Mesothelial cell of epicardium (in vitro differentiated cells): ENCODE measurements at regions not wholly inside any gene's neighbourhood (a gene's known extent, or its start where the extent isn't known, plus 50 kb on each side); places are given as distances from the start of the nearest gene placed in this dataset.
A peak's percentile ranks its signal among the peaks of the same experiment; 100 is the strongest.

Experiments used
- DNase-seq, 2 experiments: peaks; one replicate each; pipeline ENCODE4 v3.0.0; 2021; ENCODE audit warnings: low spot score in 2 of 2; ENCODE audit not compliant: unreplicated experiment in 2 of 2
- H3K27ac Mint-ChIP-seq: 2 replicates; pipeline ENCODE4 v1.8.0; 2021; ENCODE audit warnings: mixed read lengths
- H3K27me3 Mint-ChIP-seq: 2 replicates; pipeline ENCODE4 v1.8.0; 2021; ENCODE audit warnings: low read depth, mixed read lengths
- H3K36me3 Mint-ChIP-seq: 2 replicates; pipeline ENCODE4 v1.8.0; 2021; ENCODE audit warnings: mixed read lengths
- H3K4me1 Mint-ChIP-seq: 2 replicates; pipeline ENCODE4 v1.8.0; 2021; ENCODE audit warnings: mixed read lengths
- H3K4me3 Mint-ChIP-seq: 2 replicates; pipeline ENCODE4 v1.8.0; 2021; ENCODE audit warnings: mild to moderate bottlenecking, moderate library complexity, mixed read lengths
- H3K9me3 Mint-ChIP-seq: 2 replicates; pipeline ENCODE4 v1.8.0; 2021; ENCODE audit warnings: mixed read lengths
- CTCF ChIP-seq: fragments of 200-600 bp; sonication (generic); IDR thresholded peaks from one replicate; pipeline ENCODE4 v1.5.0; 2021; ENCODE audit warnings: antibody characterized with exemption; ENCODE audit not compliant: unreplicated experiment

- Mint-ChIP-seq H3K27me3 (no peaks in the 10 kb centered on the region), H3K36me3 (peaks cover 5% of the 10 kb centered on the region), H3K27ac (peak overlapping the region; percentile 14), H3K9me3 (peaks cover 4% of the 10 kb centered on the region), H3K4me3 (no peak overlapping the region), H3K4me1 (peaks cover 41% of the 10 kb centered on the region)
- no peak for TF ChIP-seq CTCF
- DNase-seq: no peak
Observed at GRCh38 chr2:66782780-66783361, 347.9 kb downstream of the MEIS1 start.

GRCh38 chr2:66789741-66790140 lies 354.8 kb downstream of the MEIS1 start:
- Mint-ChIP-seq H3K36me3 (peaks cover 7% of the 10 kb centered on the region), H3K4me3 (no peak overlapping the region)
- DNase-seq: no peak

GRCh38 chr2:66790651-66791181 lies 355.8 kb downstream of the MEIS1 start:
- Mint-ChIP-seq H3K27me3 (no peaks in the 10 kb centered on the region), H3K4me1 (peaks cover 56% of the 10 kb centered on the region), H3K27ac (peak overlapping the region; percentile 67), H3K9me3 (peaks cover 11% of the 10 kb centered on the region), H3K4me3 (no peak overlapping the region), H3K36me3 (peaks cover 7% of the 10 kb centered on the region)
- DNase-seq: no peak
- TF ChIP-seq CTCF: no peak

More at GRCh38 chr2:66789741-66790140, 354.8 kb downstream of the MEIS1 start:
- Mint-ChIP-seq H3K4me1 (peaks cover 56% of the 10 kb centered on the region), H3K27ac (no peak overlapping the region), H3K9me3 (peaks cover 11% of the 10 kb centered on the region), H3K27me3 (no peaks in the 10 kb centered on the region)
- TF ChIP-seq CTCF: no peak

GRCh38 chr2:66794070-66794469 lies 359.1 kb downstream of the MEIS1 start:
- Mint-ChIP-seq H3K9me3 (peaks cover 22% of the 10 kb centered on the region), H3K4me1 (peaks cover 47% of the 10 kb centered on the region), H3K4me3 (no peak overlapping the region), H3K27me3 (no peaks in the 10 kb centered on the region), H3K36me3 (peaks cover 19% of the 10 kb centered on the region), H3K27ac (peak overlapping the region; percentile 88)
- TF ChIP-seq CTCF: no peak
- DNase-seq: no peak

GRCh38 chr2:66794551-66794950 lies 359.6 kb downstream of the MEIS1 start:
- Mint-ChIP-seq H3K9me3 (peaks cover 26% of the 10 kb centered on the region), H3K4me3 (no peak overlapping the region), H3K27me3 (no peaks in the 10 kb centered on the region), H3K27ac (peak overlapping the region; percentile 88), H3K4me1 (peaks cover 43% of the 10 kb centered on the region), H3K36me3 (peaks cover 22% of the 10 kb centered on the region)
- TF ChIP-seq CTCF: no peak
- no peak for DNase-seq
